ENCODE measurements at regions not wholly inside any gene's neighbourhood (a gene's known extent, or its start where the extent isn't known, plus 50 kb on each side); places are given as distances from the start of the nearest gene placed in this dataset.

GRCh38 chr6:168369786-168370185 is 50.2 kb upstream of the DACT2 start:
- no peaks in the 10 kb centered on the region for H3K9me3 ChIP-seq (replicated peaks)
- TF ChIP-seq CTCF (IDR thresholded peaks at IDR 0.05; ENCODE audit: borderline replicate concordance) = no peak
- no peak overlapping the region for H3K4me3 ChIP-seq
- H3K4me1 ChIP-seq = peaks cover 4% of the 10 kb centered on the region
- no peaks in the 10 kb centered on the region for H3K36me3 ChIP-seq
- H3K27me3 ChIP-seq (ENCODE audit: low read depth) = peaks cover 77% of the 10 kb centered on the region
- intact Hi-C loops (cut with micrococcal nuclease) = loop anchor here (5.0 kb wide), 1 partner anchor 513 kb away; no protein-coding TSS in a partner anchor
- H3K27ac ChIP-seq (replicated peaks) = no peak overlapping the region
- no peak for DNase-seq

GRCh38 chr6:168370310-168370991 is 50.9 kb upstream of the DACT2 start:
- Histone ChIP-seq H3K4me3 (no peak overlapping the region), H3K9me3 (replicated peaks) (no peaks in the 10 kb centered on the region), H3K36me3 (no peaks in the 10 kb centered on the region), H3K4me1 (peaks cover 4% of the 10 kb centered on the region), H3K27me3 (ENCODE audit: low read depth) (peaks cover 76% of the 10 kb centered on the region), H3K27ac (replicated peaks) (no peak overlapping the region)
- TF ChIP-seq CTCF (IDR thresholded peaks at IDR 0.05; ENCODE audit: borderline replicate concordance) = peak; percentile 85
- intact Hi-C loops (cut with micrococcal nuclease) = loop anchor here (5.0 kb wide), 1 partner anchor 512 kb away; no protein-coding TSS in a partner anchor
- peak; percentile 77 for DNase-seq

GRCh38 chr6:168371185-168371584 is 51.6 kb upstream of the DACT2 start:
- no peak for DNase-seq
- intact Hi-C loops (cut with micrococcal nuclease) = loop anchor here (5.0 kb wide), 1 partner anchor 511 kb away; no protein-coding TSS in a partner anchor
- no peak for TF ChIP-seq CTCF (IDR thresholded peaks at IDR 0.05; ENCODE audit: borderline replicate concordance)

GRCh38 chr6:168371618-168371980 is 52.0 kb upstream of the DACT2 start:
- Histone ChIP-seq H3K36me3 (no peaks in the 10 kb centered on the region), H3K4me3 (no peak overlapping the region), H3K4me1 (peaks cover 4% of the 10 kb centered on the region), H3K9me3 (replicated peaks) (no peaks in the 10 kb centered on the region), H3K27me3 (ENCODE audit: low read depth) (peaks cover 68% of the 10 kb centered on the region), H3K27ac (replicated peaks) (no peak overlapping the region)
- DNase-seq = no peak
- no peak for TF ChIP-seq CTCF (IDR thresholded peaks at IDR 0.05; ENCODE audit: borderline replicate concordance)
- intact Hi-C loops (cut with micrococcal nuclease) = loop anchor here (5.0 kb wide), 1 partner anchor 511 kb away; no protein-coding TSS in a partner anchor

More at GRCh38 chr6:168371185-168371584, 51.6 kb upstream of the DACT2 start:
- Histone ChIP-seq H3K27ac (replicated peaks) (no peak overlapping the region), H3K36me3 (no peaks in the 10 kb centered on the region), H3K4me1 (peaks cover 4% of the 10 kb centered on the region), H3K9me3 (replicated peaks) (no peaks in the 10 kb centered on the region), H3K4me3 (no peak overlapping the region), H3K27me3 (ENCODE audit: low read depth) (peaks cover 69% of the 10 kb centered on the region)

- TF ChIP-seq CTCF (IDR thresholded peaks at IDR 0.05; ENCODE audit: borderline replicate concordance) = no peak
- Histone ChIP-seq H3K4me3 (no peak overlapping the region), H3K27ac (replicated peaks) (no peak overlapping the region), H3K27me3 (ENCODE audit: low read depth) (peaks cover 68% of the 10 kb centered on the region), H3K4me1 (peaks cover 4% of the 10 kb centered on the region), H3K9me3 (replicated peaks) (no peaks in the 10 kb centered on the region), H3K36me3 (no peaks in the 10 kb centered on the region)
- intact Hi-C loops (cut with micrococcal nuclease) = loop anchor here (5.0 kb wide), 1 partner anchor 510 kb away; no protein-coding TSS in a partner anchor
- DNase-seq = no peak
Measured at GRCh38 chr6:168371981-168372711, 52.6 kb upstream of the DACT2 start.

All from left ventricle myocardium inferior (tissue), 1 donor.